Prostate gland (tissue), 2 donors: ENCODE measurements at regions not wholly inside any gene's neighbourhood (a gene's known extent, or its start where the extent isn't known, plus 50 kb on each side); places are given as distances from the start of the nearest gene placed in this dataset.

Experiments used
- POLR2AphosphoS5 ChIP-seq: sonication (generic); formaldehyde crosslinking; IDR thresholded peaks from one replicate; pipeline ENCODE4 v1.6.1; 2017; ENCODE audit warnings: antibody characterized with exemption
- TF ChIP-seq, protein P1 (sequence below), 4 experiments: fragments of 200-600 bp in 2 of 4; fragments of 450-650 bp in 2 of 4; sonication (generic) in 2 of 4; IDR thresholded peaks; 1 replicate in 3 of 4; 2 replicates in 1 of 4; pipeline ENCODE4 v1.5.1; 2016 to 2019; ENCODE audit warnings: antibody characterized with exemption in 4 of 4, mild to moderate bottlenecking in 2 of 4, moderate library complexity in 2 of 4

DNA sequence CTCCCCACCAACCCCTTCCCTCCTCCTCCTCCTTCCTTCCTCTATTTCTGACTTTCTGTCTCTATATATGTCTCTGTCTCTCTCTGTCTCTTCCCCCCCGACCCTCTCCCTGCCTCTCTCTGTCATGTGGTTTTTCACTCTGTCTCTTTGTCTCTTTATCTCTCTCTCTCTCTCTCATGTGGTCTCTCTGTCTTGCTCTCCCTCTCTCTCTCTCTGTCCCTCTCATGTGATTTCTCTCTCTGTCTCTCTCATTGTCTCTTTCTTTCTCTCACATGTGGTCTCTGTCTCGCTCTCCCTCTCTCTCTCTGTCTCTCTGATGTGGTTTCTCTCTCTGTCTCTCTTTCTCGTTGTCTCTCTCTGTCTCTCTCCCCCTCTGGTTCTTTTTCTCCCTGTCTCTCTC is 59.3 kb downstream of the PHETA1 start:
- TF ChIP-seq POLR2AphosphoS5, result no peak
- TF ChIP-seq, protein P1, sequence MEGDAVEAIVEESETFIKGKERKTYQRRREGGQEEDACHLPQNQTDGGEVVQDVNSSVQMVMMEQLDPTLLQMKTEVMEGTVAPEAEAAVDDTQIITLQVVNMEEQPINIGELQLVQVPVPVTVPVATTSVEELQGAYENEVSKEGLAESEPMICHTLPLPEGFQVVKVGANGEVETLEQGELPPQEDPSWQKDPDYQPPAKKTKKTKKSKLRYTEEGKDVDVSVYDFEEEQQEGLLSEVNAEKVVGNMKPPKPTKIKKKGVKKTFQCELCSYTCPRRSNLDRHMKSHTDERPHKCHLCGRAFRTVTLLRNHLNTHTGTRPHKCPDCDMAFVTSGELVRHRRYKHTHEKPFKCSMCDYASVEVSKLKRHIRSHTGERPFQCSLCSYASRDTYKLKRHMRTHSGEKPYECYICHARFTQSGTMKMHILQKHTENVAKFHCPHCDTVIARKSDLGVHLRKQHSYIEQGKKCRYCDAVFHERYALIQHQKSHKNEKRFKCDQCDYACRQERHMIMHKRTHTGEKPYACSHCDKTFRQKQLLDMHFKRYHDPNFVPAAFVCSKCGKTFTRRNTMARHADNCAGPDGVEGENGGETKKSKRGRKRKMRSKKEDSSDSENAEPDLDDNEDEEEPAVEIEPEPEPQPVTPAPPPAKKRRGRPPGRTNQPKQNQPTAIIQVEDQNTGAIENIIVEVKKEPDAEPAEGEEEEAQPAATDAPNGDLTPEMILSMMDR (IDR thresholded peaks at IDR 0.05), result no peak
